ENCODE measurements at regions not wholly inside any gene's neighbourhood (a gene's known extent, or its start where the extent isn't known, plus 50 kb on each side); places are given as distances from the start of the nearest gene placed in this dataset.
A peak's percentile ranks its signal among the peaks of the same experiment; 100 is the strongest.
"Not testable (repeated sequence)": the region's sequence is repeated elsewhere in the genome, so short reads cannot be mapped to it uniquely, and the experiment has no call there.

DNA sequence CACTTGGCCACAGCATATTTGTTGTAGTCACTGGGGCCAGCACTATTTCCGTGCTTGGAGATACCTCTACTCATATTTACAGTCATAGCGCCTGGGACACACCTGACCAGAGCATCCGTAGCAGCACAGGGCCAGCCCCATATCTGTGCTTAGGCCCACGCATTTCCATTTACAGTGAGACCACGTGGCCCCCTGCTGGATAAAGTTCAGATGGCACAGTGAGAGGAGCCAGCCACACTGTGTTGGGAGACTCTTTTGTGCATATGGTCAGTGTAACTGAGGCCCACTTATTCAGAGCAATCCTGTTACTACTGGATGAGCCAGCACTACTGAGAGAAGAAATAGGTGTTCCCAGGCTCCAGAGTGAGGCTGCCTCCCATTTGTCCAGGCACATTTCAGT is 455.3 kb downstream of the REEP3 start (continued):
- TF ChIP-seq, protein P1, sequence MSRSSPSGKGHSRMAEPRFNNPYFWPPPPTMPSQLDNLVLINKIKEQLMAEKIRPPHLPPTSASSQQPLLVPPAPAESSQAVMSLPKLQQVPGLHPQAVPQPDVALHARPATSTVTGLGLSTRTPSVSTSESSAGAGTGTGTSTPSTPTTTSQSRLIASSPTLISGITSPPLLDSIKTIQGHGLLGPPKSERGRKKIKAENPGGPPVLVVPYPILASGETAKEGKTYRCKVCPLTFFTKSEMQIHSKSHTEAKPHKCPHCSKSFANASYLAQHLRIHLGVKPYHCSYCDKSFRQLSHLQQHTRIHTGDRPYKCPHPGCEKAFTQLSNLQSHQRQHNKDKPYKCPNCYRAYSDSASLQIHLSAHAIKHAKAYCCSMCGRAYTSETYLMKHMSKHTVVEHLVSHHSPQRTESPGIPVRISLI (CRISPR knock-in tag; IDR thresholded peaks at IDR 0.05; ENCODE audit: borderline replicate concordance): no peak
- no peak for TF ChIP-seq RBM22 (optimal IDR thresholded peaks at IDR 0.05; ENCODE audit: low read length)
- TF ChIP-seq, protein P2, sequence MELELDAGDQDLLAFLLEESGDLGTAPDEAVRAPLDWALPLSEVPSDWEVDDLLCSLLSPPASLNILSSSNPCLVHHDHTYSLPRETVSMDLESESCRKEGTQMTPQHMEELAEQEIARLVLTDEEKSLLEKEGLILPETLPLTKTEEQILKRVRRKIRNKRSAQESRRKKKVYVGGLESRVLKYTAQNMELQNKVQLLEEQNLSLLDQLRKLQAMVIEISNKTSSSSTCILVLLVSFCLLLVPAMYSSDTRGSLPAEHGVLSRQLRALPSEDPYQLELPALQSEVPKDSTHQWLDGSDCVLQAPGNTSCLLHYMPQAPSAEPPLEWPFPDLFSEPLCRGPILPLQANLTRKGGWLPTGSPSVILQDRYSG (CRISPR knock-in tag; IDR thresholded peaks at IDR 0.05): no peak

DNA sequence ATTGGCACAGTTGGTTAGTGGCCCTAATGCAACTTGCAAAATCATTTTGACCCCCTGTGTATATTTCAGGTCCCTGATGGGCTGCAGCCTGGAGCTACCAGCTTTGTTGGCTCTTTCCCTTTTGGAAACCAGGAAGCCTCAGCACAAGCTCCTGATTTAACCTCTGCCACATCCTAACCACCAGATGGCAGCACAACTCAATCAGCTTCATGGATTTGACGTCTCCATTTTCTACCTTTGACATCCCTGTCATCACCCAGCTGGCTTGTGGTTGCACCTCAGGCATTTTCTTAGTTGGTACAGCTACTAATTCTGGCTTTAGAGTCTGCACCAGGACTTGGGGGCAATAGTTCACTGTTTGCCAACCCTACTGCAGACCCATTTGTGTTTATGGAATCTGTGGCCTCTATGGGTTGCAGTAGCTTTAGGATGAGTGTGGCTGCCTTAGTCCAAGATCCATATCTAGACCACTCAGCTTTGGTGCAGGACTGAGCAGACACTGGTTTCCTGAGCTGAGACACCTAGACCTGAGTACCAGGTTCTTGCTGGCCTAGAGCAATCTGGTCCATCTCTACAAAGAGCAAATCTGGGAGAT is 456.2 kb downstream of the REEP3 start:
- FAIRE-seq (peak; percentile 68), DNase-seq (ENCODE audit: low spot score) (peak; percentile 43), ATAC-seq (peak; percentile 88)
- ChIA-PET CTCF (ENCODE audit: low intra/inter-chr PET ratio, low total read pairs) (interaction anchor here (1.9 to 2.6 kb wide), 2 partner anchors 105 to 111 kb away, joined by 7 to 17 read pairs; no protein-coding TSS in a partner anchor), POLR2A (no interaction called here)
- intact Hi-C loops (cut with micrococcal nuclease; ENCODE audit: unreplicated experiment): no loop called here
- in situ Hi-C loops (cut with HindIII; ENCODE audit: extremely low pct_ligation_motif_present, low pct_unique_long_range_greater_than_20kb): loop anchor here (10.0 kb wide), 1 partner anchor 103 kb away; no protein-coding TSS in a partner anchor
- no peaks in the 10 kb centered on the region for H3K36me3 ChIP-seq (replicated peaks in 1 of 2; ENCODE audit: control insufficient read depth in 1 of 2, insufficient read depth in 2 of 2, low read length in 2 of 2)
- BruUV-seq (replicated peaks): no TSS peak
- H3K4me3 ChIP-seq (replicated peaks in 1 of 3; ENCODE audit: insufficient read depth in 1 of 3, low read depth in 2 of 3, low read length in 3 of 3): no peak overlapping the region
- no peak overlapping the region for H3K9ac ChIP-seq (ENCODE audit: insufficient read depth, low read depth, low read length)
- H3K4me1 ChIP-seq (ENCODE audit: insufficient read depth, low read length): no peaks in the 10 kb centered on the region
- no peaks in the 10 kb centered on the region for H3K9me3 ChIP-seq (ENCODE audit: low read length)
- H3K27me3 ChIP-seq (ENCODE audit: control insufficient read depth in 1 of 2, insufficient read depth in 2 of 2, low read length in 2 of 2): no peaks in the 10 kb centered on the region; a peak in 1 of 5 replicates
- TF ChIP-seq STAG1 (CRISPR knock-in tag; IDR thresholded peaks at IDR 0.05) (peak; percentile 33; the same call in 1 of the 2 replicates), HHEX (CRISPR knock-in tag; IDR thresholded peaks at IDR 0.05) (no peak), RFX5 (IDR thresholded peaks at IDR 0.05; ENCODE audit: low read depth, low read length) (no peak), SMC3 (IDR thresholded peaks at IDR 0.05; ENCODE audit: low read length) (peak; percentile 47; the same call in 1 of the 2 replicates), SRY (CRISPR knock-in tag; IDR thresholded peaks at IDR 0.05) (no peak), ERF (CRISPR knock-in tag; IDR thresholded peaks at IDR 0.05) (no peak)
- TF ChIP-seq, protein P3, sequence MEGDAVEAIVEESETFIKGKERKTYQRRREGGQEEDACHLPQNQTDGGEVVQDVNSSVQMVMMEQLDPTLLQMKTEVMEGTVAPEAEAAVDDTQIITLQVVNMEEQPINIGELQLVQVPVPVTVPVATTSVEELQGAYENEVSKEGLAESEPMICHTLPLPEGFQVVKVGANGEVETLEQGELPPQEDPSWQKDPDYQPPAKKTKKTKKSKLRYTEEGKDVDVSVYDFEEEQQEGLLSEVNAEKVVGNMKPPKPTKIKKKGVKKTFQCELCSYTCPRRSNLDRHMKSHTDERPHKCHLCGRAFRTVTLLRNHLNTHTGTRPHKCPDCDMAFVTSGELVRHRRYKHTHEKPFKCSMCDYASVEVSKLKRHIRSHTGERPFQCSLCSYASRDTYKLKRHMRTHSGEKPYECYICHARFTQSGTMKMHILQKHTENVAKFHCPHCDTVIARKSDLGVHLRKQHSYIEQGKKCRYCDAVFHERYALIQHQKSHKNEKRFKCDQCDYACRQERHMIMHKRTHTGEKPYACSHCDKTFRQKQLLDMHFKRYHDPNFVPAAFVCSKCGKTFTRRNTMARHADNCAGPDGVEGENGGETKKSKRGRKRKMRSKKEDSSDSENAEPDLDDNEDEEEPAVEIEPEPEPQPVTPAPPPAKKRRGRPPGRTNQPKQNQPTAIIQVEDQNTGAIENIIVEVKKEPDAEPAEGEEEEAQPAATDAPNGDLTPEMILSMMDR (CRISPR knock-in tag; IDR thresholded peaks at IDR 0.05): peak; percentile 67
- H3K79me2 ChIP-seq (ENCODE audit: insufficient read depth, low read length): no peaks in the 10 kb centered on the region
- H3K4me2 ChIP-seq (ENCODE audit: low read depth, low read length): no peak overlapping the region
- no peaks in the 10 kb centered on the region for H4K20me1 ChIP-seq (ENCODE audit: insufficient read depth, low read length)
- WGBS (ENCODE audit: low lambda C conversion rate): 0% methylated on average over 1 of the region's 1 CpG
- H2AFZ ChIP-seq (ENCODE audit: low read length): no peak overlapping the region
- H3K27ac ChIP-seq (ENCODE audit: extremely low read length, insufficient read depth, low read length): no peak overlapping the region

DNA sequence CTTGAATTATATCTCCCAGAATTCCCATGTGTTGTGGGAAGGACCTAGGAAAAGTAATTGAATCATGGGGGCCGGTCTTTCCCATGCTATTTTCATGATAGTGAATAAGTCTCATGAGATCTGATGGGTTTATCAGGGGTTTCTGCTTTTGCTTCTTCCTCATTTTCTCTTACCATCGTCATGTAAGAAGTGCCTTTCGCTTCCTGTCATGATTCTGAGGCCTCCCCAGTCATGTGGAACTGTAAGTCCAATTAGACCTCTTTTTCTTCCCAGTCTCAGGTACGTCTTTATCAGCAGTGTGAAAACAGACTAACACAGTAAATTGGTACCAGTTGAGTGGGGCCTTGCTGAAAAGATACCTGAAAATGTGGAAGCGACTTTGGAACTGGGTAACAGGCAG is 459.7 kb downstream of the REEP3 start:
- H3K9ac ChIP-seq (ENCODE audit: insufficient read depth, low read depth, low read length); H3K36me3 ChIP-seq (replicated peaks in 1 of 2; ENCODE audit: control insufficient read depth in 1 of 2, insufficient read depth in 2 of 2, low read length in 2 of 2); POLR2A ChIA-PET; H3K79me2 ChIP-seq (ENCODE audit: insufficient read depth, low read length); H3K4me1 ChIP-seq (ENCODE audit: insufficient read depth, low read length); ATAC-seq; H3K4me3 ChIP-seq (replicated peaks in 1 of 3; ENCODE audit: insufficient read depth in 1 of 3, low read depth in 2 of 3, low read length in 3 of 3); CTCF ChIA-PET (ENCODE audit: low intra/inter-chr PET ratio, low total read pairs); H4K20me1 ChIP-seq (ENCODE audit: insufficient read depth, low read length); H3K9me3 ChIP-seq (ENCODE audit: low read length); H3K4me2 ChIP-seq (ENCODE audit: low read depth, low read length); intact Hi-C loops (cut with micrococcal nuclease; ENCODE audit: unreplicated experiment); H3K27ac ChIP-seq (ENCODE audit: extremely low read length, insufficient read depth, low read length); H3K27me3 ChIP-seq (ENCODE audit: control insufficient read depth in 1 of 2, insufficient read depth in 2 of 2, low read length in 2 of 2); H2AFZ ChIP-seq (ENCODE audit: low read length); BruUV-seq (replicated peaks); in situ Hi-C loops (cut with HindIII; ENCODE audit: extremely low pct_ligation_motif_present, low pct_unique_long_range_greater_than_20kb); FAIRE-seq; DNase-seq (ENCODE audit: low spot score): not testable (repeated sequence)
- 3% methylated on average over 5 of the region's 5 CpGs for WGBS (ENCODE audit: low lambda C conversion rate)

Data from HepG2 (cell line).